Aorta (tissue), 5 donors: ENCODE measurements at regions not wholly inside any gene's neighbourhood (a gene's known extent, or its start where the extent isn't known, plus 50 kb on each side); places are given as distances from the start of the nearest gene placed in this dataset.

Source experiments
- ATAC-seq: fragments of 200-7000 bp; cut with Tn5 transposase; one replicate; pipeline ENCODE4 v1.9.1; 2022; ENCODE audit warnings: moderate library complexity; ENCODE audit not compliant: low FRiP score
- DNase-seq, 2 donors: peaks; one replicate each; pipeline ENCODE4 v3.0.0-alpha.2; 2020
- H3K27ac ChIP-seq, 2 donors: one replicate each; pipeline ENCODE4 v1.5.1; 2013; ENCODE audit warnings: low read length in 2 of 2, mild to moderate bottlenecking in 2 of 2, moderate library complexity in 2 of 2, control low read depth in 1 of 2, inconsistent platforms in 1 of 2, low read depth in 1 of 2
- H3K27me3 ChIP-seq, 2 donors: one replicate each; pipeline ENCODE4 v1.6.1; 2013; ENCODE audit warnings: control low read depth in 1 of 2, low read length in 1 of 2, mild to moderate bottlenecking in 1 of 2, moderate library complexity in 1 of 2; ENCODE audit not compliant: insufficient read depth in 2 of 2, control insufficient read depth in 1 of 2
- H3K36me3 ChIP-seq, 2 donors: one replicate each; pipeline ENCODE4 v1.6.1; 2013; ENCODE audit warnings: control low read depth in 1 of 2, low read length in 1 of 2, mild to moderate bottlenecking in 1 of 2; ENCODE audit not compliant: insufficient read depth in 2 of 2, control insufficient read depth in 1 of 2
- H3K4me1 ChIP-seq, 2 donors: one replicate each; pipeline ENCODE4 v1.6.1; 2013; ENCODE audit warnings: low read length in 2 of 2, control low read depth in 1 of 2, mild to moderate bottlenecking in 1 of 2, moderate library complexity in 1 of 2; ENCODE audit not compliant: insufficient read depth in 2 of 2, control insufficient read depth in 1 of 2
- H3K4me3 ChIP-seq, 2 donors: one replicate each; pipeline ENCODE4 v1.5.1; 2013; ENCODE audit warnings: low read length in 2 of 2, control low read depth in 1 of 2, mild to moderate bottlenecking in 1 of 2
- H3K9me3 ChIP-seq: one replicate; pipeline ENCODE4 v1.6.1; 2013; ENCODE audit warnings: mild to moderate bottlenecking, low read length; ENCODE audit not compliant: control insufficient read depth
- WGBS, 2 donors: extraction: QIAGEN DNeasy Blood & Tissue Kit; methylation state at CpG; one replicate each; pipeline ENCODE4 v1.1.7; 2013; 5-methylcytosine and 5-hydroxymethylcytosine counted together
- intact Hi-C, 2 donors: fragments of 100-400 bp; cut with DNase I; formaldehyde crosslinking; loops; one replicate each; pipeline versions ENCODE4 v1.14.2 to v1.15.0; 2022
- donor health status: healthy with polysubstance abuse.
- donor health status: Bipolar disorder and iron deficiency.
- donor health status: DM: no; HTN: no; CAD: no.
- donor health status: DM: no; HTN: no; CAD: no.
- donor health status: DM: yes; HTN: yes; CAD: no.

DNA sequence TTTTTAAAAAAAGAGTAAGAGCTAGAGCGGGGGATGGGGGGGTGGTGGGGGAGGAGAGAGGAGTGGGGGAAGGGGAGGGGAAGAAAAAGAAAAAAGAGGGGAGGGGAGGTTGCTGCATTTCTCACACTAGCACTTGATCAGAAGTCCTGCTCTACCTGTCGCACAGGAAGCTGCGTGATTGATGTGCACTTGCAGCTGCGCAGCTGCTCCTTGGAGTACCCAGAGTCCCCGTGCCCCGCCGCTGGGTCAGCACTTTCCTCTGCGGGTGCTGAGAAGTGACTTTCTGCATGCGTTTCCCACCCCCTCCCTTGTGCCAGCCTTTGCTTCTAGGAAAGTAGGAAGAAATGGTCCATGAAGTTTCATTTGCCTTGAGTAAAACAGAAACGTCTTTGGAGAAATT, 297.3 kb downstream of the ETAA1 start:
- Histone ChIP-seq H3K9me3 (no peaks in the 10 kb centered on the region), H3K4me1 (no peaks in the 10 kb centered on the region), H3K27me3 (no peaks in the 10 kb centered on the region), H3K4me3 (no peak overlapping the region), H3K36me3 (no peaks in the 10 kb centered on the region), H3K27ac (no peak overlapping the region)
- no peak for ATAC-seq
- DNase-seq = no peak
- intact Hi-C loops = no loop called here
- WGBS, 2 donors = 39 to 46% methylated on average over 10 of the region's 10 CpGs

DNA sequence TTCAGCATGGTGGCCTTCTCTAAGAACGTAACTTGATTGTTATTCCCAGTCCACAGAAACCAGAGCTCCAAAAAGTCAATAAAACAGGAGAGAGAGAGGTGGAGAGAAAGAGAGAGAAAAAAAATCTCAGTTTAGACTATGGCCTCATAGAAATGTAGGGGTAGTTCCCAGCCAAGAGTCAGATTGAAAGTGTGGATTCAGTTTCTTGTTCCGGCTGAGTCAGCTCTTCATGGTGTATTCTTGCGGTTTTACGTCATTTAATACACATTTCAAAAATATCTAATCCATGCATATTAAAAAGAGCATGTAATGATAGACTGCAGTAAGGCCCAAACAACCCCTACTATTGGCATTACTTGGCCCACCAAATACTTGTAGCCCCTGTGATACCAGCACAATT, 303.9 kb downstream of the ETAA1 start:
- Histone ChIP-seq H3K4me3 (no peak overlapping the region), H3K9me3 (no peaks in the 10 kb centered on the region), H3K27me3 (no peaks in the 10 kb centered on the region), H3K36me3 (no peaks in the 10 kb centered on the region), H3K4me1 (no peaks in the 10 kb centered on the region), H3K27ac (no peak overlapping the region)
- ATAC-seq = no peak
- intact Hi-C loops = no loop called here
- DNase-seq = no peak
- WGBS, 2 donors = 93 to 95% methylated on average over 4 of the region's 4 CpGs

DNA sequence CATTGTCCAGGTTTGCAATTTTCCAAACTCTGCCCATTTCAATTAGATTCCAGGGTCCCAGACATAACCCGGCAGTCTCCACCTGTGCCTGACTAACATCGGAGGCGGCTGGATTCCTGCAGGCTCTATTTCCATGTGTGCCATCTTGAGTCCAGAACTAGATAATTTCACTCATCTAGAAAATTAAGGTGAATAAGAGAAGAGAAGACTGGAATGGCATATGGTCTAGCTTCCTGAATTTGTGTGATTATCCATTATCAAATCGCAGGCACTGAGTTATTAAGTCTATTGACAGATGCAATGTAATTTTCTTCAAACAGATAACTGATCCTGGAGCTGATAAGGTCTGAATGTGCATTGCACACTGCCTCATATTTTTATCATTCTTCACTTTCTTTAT, 305.2 kb downstream of the ETAA1 start:
- 91 to 93% methylated on average over 4 of the region's 4 CpGs for WGBS, 2 donors
- no peak for ATAC-seq

DNA sequence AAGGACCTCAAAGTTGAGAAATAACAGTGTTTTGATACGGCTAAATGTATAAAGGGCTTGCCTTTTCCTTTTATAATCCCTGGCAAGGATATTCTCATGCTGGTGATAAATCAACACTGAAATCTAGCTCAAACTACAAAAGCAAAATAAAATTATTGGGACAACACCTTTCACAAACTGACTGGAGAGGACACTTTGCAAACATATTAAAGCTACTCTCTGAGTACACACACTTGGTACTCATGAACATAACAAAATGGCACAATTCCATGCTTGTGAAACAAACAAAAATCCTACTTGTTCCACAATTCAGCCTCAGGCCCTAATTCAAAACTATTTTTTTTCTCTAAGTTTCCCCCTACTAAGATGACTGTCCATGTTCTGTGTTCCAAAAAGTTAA, 305.8 kb downstream of the ETAA1 start:
- ATAC-seq (no peak), DNase-seq (no peak)
- no peaks in the 10 kb centered on the region for H3K9me3 ChIP-seq
- no peak overlapping the region for H3K4me3 ChIP-seq
- no peaks in the 10 kb centered on the region for H3K4me1 ChIP-seq
- no peak overlapping the region for H3K27ac ChIP-seq
- no peaks in the 10 kb centered on the region for H3K36me3 ChIP-seq
- intact Hi-C loops = no loop called here
- no peaks in the 10 kb centered on the region for H3K27me3 ChIP-seq
- WGBS, 2 donors = 75 to 76% methylated on average over 1 of the region's 1 CpG

More for the DNA sequence above, 305.2 kb downstream of the ETAA1 start:
- intact Hi-C loops = no loop called here
- Histone ChIP-seq H3K4me1 (no peaks in the 10 kb centered on the region), H3K27ac (no peak overlapping the region), H3K4me3 (no peak overlapping the region), H3K9me3 (no peaks in the 10 kb centered on the region), H3K27me3 (no peaks in the 10 kb centered on the region), H3K36me3 (no peaks in the 10 kb centered on the region)
- DNase-seq = no peak

DNA sequence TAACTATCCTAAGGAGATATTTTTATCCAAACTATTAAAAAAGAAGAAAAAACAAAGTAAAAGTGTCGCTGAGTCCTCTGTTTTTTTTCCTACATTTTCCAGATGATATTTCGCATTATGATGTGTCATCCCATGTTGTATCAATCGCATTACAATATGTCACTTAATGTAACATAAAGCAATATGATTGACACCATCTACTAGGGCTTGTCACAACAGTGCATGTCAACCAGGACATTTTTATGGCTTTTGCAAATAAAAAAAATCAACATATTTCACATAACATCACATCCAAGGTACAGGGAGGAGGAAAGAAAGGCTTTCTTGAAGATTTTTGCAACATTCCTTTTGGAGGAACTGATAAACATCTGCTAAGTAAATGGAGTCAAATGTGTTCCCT, 308.9 kb downstream of the ETAA1 start:
- no peaks in the 10 kb centered on the region for H3K36me3 ChIP-seq
- intact Hi-C loops = no loop called here
- H3K4me1 ChIP-seq = no peaks in the 10 kb centered on the region
- ATAC-seq (no peak), DNase-seq (no peak)
- no peaks in the 10 kb centered on the region for H3K9me3 ChIP-seq
- H3K4me3 ChIP-seq = no peak overlapping the region
- 94 to 96% methylated on average over 3 of the region's 3 CpGs for WGBS, 2 donors
- H3K27me3 ChIP-seq = no peaks in the 10 kb centered on the region
- no peak overlapping the region for H3K27ac ChIP-seq

DNA sequence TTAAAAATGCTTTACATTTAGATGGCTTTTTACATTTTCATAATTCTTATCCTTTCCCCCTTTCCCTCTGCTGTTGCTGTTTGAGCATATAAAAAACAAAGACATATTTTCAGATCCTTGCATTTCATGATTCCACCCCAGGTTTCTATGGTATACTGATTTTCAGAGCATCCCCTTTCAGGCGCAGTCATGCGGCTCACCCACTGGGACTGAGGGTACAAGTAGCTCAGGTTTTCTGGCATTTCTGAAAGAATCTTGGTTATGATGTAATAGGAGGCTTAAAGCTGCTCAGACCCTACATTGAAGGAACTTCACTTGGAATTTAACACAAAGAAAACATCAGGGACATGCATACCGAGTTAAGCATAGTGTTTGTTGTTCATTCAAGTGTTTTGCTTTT, 310.8 kb downstream of the ETAA1 start:
- Histone ChIP-seq H3K27ac (no peak overlapping the region), H3K4me3 (no peak overlapping the region), H3K9me3 (no peaks in the 10 kb centered on the region), H3K4me1 (no peaks in the 10 kb centered on the region), H3K36me3 (no peaks in the 10 kb centered on the region), H3K27me3 (no peaks in the 10 kb centered on the region)
- intact Hi-C loops = no loop called here
- 89 to 92% methylated on average over 3 of the region's 3 CpGs for WGBS, 2 donors
- ATAC-seq (no peak), DNase-seq (no peak)

DNA sequence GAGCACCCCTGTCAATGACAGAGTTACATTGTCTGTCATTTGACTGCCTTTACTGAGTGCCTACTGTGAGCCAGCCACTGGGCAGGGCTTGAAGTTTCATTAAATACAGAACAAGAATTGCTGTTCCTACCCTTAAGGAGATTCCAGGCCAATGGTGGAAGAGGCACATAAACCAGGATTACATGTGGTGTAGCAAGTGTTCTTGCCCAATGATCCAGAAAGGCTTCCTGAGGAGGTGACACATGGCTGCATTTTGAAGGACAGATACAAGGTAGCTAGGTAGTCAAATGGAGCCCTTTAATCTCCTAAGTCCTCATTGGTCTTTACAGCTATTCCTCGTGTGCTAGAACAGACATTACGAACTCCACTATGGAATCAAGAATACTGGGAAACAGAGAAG, 312.7 kb downstream of the ETAA1 start:
- ATAC-seq (no peak), DNase-seq (no peak)
- H3K4me3 ChIP-seq = no peak overlapping the region
- no peaks in the 10 kb centered on the region for H3K36me3 ChIP-seq
- no peaks in the 10 kb centered on the region for H3K27me3 ChIP-seq
- no peaks in the 10 kb centered on the region for H3K9me3 ChIP-seq
- no peaks in the 10 kb centered on the region for H3K4me1 ChIP-seq
- no peak overlapping the region for H3K27ac ChIP-seq
- intact Hi-C loops = no loop called here
- WGBS, 2 donors = 92 to 94% methylated on average over 2 of the region's 2 CpGs

DNA sequence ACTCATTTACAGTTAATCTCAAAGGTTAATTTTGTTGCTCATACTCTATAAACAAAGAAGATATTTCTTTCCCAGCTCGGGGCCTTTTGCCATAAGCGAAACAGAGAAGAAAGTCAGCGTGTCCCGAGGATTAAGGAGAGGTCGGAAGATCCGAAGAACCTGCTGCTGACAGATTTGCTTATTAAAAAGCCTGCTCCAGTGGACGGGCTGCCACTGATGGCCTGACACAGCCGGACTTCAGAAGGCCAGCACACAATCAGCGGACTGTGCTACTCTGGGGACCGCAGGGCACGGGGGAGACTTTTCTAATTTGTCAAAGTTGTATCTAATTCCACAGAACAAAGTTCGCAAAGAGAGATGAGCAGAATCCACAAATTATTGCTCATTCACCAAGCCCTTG, 315.4 kb downstream of the ETAA1 start:
- DNase-seq (no peak), ATAC-seq (no peak)
- Histone ChIP-seq H3K27me3 (no peaks in the 10 kb centered on the region), H3K4me1 (no peaks in the 10 kb centered on the region), H3K9me3 (no peaks in the 10 kb centered on the region), H3K36me3 (no peaks in the 10 kb centered on the region), H3K27ac (no peak overlapping the region), H3K4me3 (no peak overlapping the region)
- intact Hi-C loops = no loop called here
- 88 to 89% methylated on average over 12 of the region's 12 CpGs for WGBS, 2 donors

DNA sequence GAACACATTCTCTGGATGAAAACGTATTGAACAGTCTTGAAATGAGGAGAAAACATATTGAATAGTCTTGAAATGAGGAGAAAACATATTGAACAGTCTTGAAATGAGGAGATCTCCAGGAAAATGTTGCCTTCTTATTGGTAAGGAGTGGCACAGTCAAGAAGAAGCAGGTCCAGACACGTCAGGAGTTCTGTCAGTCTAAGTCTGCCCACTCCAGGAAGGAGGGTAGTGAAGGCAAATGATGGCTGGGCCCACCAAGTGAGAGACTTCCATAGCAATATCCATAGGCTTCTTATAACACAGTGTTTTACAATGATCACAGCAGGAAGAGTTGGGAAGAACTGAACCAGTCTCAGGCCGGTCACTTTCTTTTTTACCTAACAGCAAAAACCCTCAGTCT, 316.2 kb downstream of the ETAA1 start:
- Histone ChIP-seq H3K9me3 (no peaks in the 10 kb centered on the region), H3K36me3 (no peaks in the 10 kb centered on the region), H3K4me3 (no peak overlapping the region), H3K27ac (no peak overlapping the region), H3K27me3 (no peaks in the 10 kb centered on the region), H3K4me1 (no peaks in the 10 kb centered on the region)
- intact Hi-C loops = no loop called here
- DNase-seq = no peak
- WGBS, 2 donors = 50 to 80% methylated on average over 3 of the region's 3 CpGs
- ATAC-seq = no peak
